Liver (tissue), 8 donors: ENCODE measurements at regions not wholly inside any gene's neighbourhood (a gene's known extent, or its start where the extent isn't known, plus 50 kb on each side); places are given as distances from the start of the nearest gene placed in this dataset.

Experiments
- DNase-seq: peaks from one replicate; pipeline ENCODE4 v3.0.0-alpha.2; 2017; ENCODE audit warnings: low spot score
- H3K27ac ChIP-seq, 2 donors: one replicate each; pipeline ENCODE4 v1.7.0; 2013; ENCODE audit warnings: inconsistent platforms in 2 of 2, low read length in 2 of 2, control low read depth in 1 of 2, low read depth in 1 of 2, mild to moderate bottlenecking in 1 of 2
- H3K27me3 ChIP-seq, 4 donors: one replicate each; pipeline versions ENCODE4 v1.6.1 to v1.7.0; 2013; ENCODE audit warnings: low read length in 3 of 4, inconsistent platforms in 1 of 4, mild to moderate bottlenecking in 1 of 4, moderate library complexity in 1 of 4; ENCODE audit not compliant: control insufficient read depth in 4 of 4, insufficient read depth in 4 of 4
- H3K36me3 ChIP-seq, 4 donors: one replicate each; pipeline versions ENCODE4 v1.6.1 to v1.7.0; 2013; ENCODE audit warnings: low read length in 3 of 4, mild to moderate bottlenecking in 3 of 4, low read depth in 1 of 4, moderate library complexity in 1 of 4; ENCODE audit not compliant: control insufficient read depth in 4 of 4, insufficient read depth in 3 of 4
- H3K4me1 ChIP-seq, 4 donors: one replicate each; pipeline versions ENCODE4 v1.6.1 to v1.7.0; 2013; ENCODE audit warnings: low read length in 3 of 4, mild to moderate bottlenecking in 3 of 4, moderate library complexity in 1 of 4; ENCODE audit not compliant: control insufficient read depth in 4 of 4, insufficient read depth in 4 of 4
- H3K4me3 ChIP-seq, 3 donors: one replicate each; pipeline versions ENCODE4 v1.6.1 to v1.7.0; 2013; ENCODE audit warnings: low read length in 3 of 3, control low read depth in 1 of 3, low read depth in 1 of 3, mild to moderate bottlenecking in 1 of 3
- H3K9ac ChIP-seq, 2 donors: one replicate each; pipeline ENCODE4 v1.7.0; 2013; ENCODE audit warnings: low read length in 2 of 2, mild to moderate bottlenecking in 2 of 2, moderate library complexity in 2 of 2, control low read depth in 1 of 2, low read depth in 1 of 2
- H3K9me3 ChIP-seq, 4 donors: one replicate each; pipeline versions ENCODE4 v1.6.1 to v1.7.0; 2013; ENCODE audit warnings: low read length in 3 of 4; ENCODE audit not compliant: control insufficient read depth in 4 of 4
- ATF3 ChIP-seq: IDR thresholded peaks from 2 replicates; pipeline ENCODE4 v1.6.1; 2016; ENCODE audit warnings: antibody characterized with exemption
- CTCF ChIP-seq: fragments of 150-350 bp; IDR thresholded peaks from 2 replicates; pipeline ENCODE4 v1.5.1; 2017; ENCODE audit warnings: improper control_type of control experiment, low read depth, low read length; ENCODE audit not compliant: missing input control
- EGR1 ChIP-seq, 2 donors: IDR thresholded peaks; 2 replicates each; pipeline ENCODE4 v1.6.1; 2016 to 2018; ENCODE audit warnings: antibody characterized with exemption in 2 of 2, low read depth in 2 of 2
- FOXA1 ChIP-seq: IDR thresholded peaks from 2 replicates; pipeline ENCODE4 v1.6.1; 2016; ENCODE audit warnings: antibody characterized with exemption
- FOXA2 ChIP-seq: IDR thresholded peaks from 2 replicates; pipeline ENCODE4 v1.6.1; 2016; ENCODE audit warnings: antibody characterized with exemption
- GABPA ChIP-seq, 2 donors: IDR thresholded peaks in 1 of 2; conservative IDR thresholded peaks in 1 of 2; 2 replicates each; pipeline ENCODE4 v1.6.1; 2016; ENCODE audit warnings: antibody characterized with exemption in 2 of 2, mild to moderate bottlenecking in 1 of 2, moderate library complexity in 1 of 2
- HNF4A ChIP-seq, 2 donors: conservative IDR thresholded peaks; 2 replicates each; pipeline ENCODE4 v1.6.1; 2016; ENCODE audit warnings: antibody characterized with exemption in 2 of 2, mild to moderate bottlenecking in 2 of 2
- HNF4G ChIP-seq: IDR thresholded peaks from 2 replicates; pipeline ENCODE4 v1.6.1; 2016; ENCODE audit warnings: antibody characterized with exemption
- MAX ChIP-seq: IDR thresholded peaks from 2 replicates; pipeline ENCODE4 v1.6.1; 2016; ENCODE audit warnings: antibody characterized with exemption
- NR2F2 ChIP-seq: IDR thresholded peaks from 2 replicates; pipeline ENCODE4 v1.6.1; 2016; ENCODE audit warnings: antibody characterized with exemption
- RAD21 ChIP-seq, 2 donors: IDR thresholded peaks; 2 replicates each; pipeline ENCODE4 v1.6.1; 2016; ENCODE audit warnings: antibody characterized with exemption in 2 of 2, mild to moderate bottlenecking in 2 of 2
- REST ChIP-seq: IDR thresholded peaks from 2 replicates; pipeline ENCODE4 v1.6.1; 2016; ENCODE audit warnings: antibody characterized with exemption, mild to moderate bottlenecking
- RXRA ChIP-seq, 2 donors: IDR thresholded peaks; 2 replicates each; pipeline ENCODE4 v1.6.1; 2017 to 2018; ENCODE audit warnings: antibody characterized with exemption in 2 of 2, mild to moderate bottlenecking in 1 of 2
- TAF1 ChIP-seq: conservative IDR thresholded peaks from 2 replicates; pipeline ENCODE4 v1.6.1; 2016; ENCODE audit warnings: antibody characterized with exemption, mild to moderate bottlenecking
- ZBTB33 ChIP-seq: IDR thresholded peaks from 2 replicates; pipeline ENCODE4 v1.6.1; 2016; ENCODE audit warnings: antibody characterized with exemption
- WGBS: extraction: QIAGEN DNeasy Blood & Tissue Kit; methylation state at CpG from one replicate; pipeline ENCODE4 v1.1.7; 2013; 5-methylcytosine and 5-hydroxymethylcytosine counted together
- donor health status: healthy.
- donor health status: healthy.
- donor health status: healthy.
- donor health status: healthy.
- donor health status: healthy.

GRCh38 chr16:65684230-65684629 lies 562.4 kb upstream of the CDH11 start:
- Histone ChIP-seq H3K27me3 (peaks cover 0 to 3% (median 0%) of the 10 kb centered on the region in 4 donors), H3K9me3 (peaks cover 0 to 4% (median 2%) of the 10 kb centered on the region in 4 donors), H3K4me1 (no peaks in the 10 kb centered on the region), H3K9ac (no peak overlapping the region), H3K36me3 (no peaks in the 10 kb centered on the region), H3K27ac (no peak overlapping the region), H3K4me3 (no peak overlapping the region)
- TF ChIP-seq NR2F2, result no peak
- TF ChIP-seq HNF4G, result no peak
- no peak for TF ChIP-seq RAD21 (IDR thresholded peaks at IDR 0.05)
- no peak for TF ChIP-seq HNF4A (conservative IDR thresholded peaks at IDR 0.05)
- TF ChIP-seq CTCF, result no peak
- TF ChIP-seq ZBTB33, result no peak
- no peak for TF ChIP-seq FOXA1
- no peak for TF ChIP-seq MAX
- TF ChIP-seq REST, result no peak
- no peak for TF ChIP-seq ATF3
- TF ChIP-seq RXRA (IDR thresholded peaks at IDR 0.05), result no peak
- no peak for TF ChIP-seq GABPA (IDR thresholded peaks at IDR 0.05 in 1 of 2, conservative IDR thresholded peaks at IDR 0.05 in 1 of 2)
- no peak for TF ChIP-seq EGR1 (IDR thresholded peaks at IDR 0.05; ENCODE audit: low read depth in 2 of 2)
- no peak for TF ChIP-seq TAF1
- no peak for DNase-seq

GRCh38 chr16:65681406-65681805 lies 559.5 kb upstream of the CDH11 start:
- H3K9ac ChIP-seq, result no peak overlapping the region
- no peak for DNase-seq
- H3K27me3 ChIP-seq, result peaks cover 0 to 5% (median 0%) of the 10 kb centered on the region in 4 donors
- H3K4me1 ChIP-seq, result no peaks in the 10 kb centered on the region
- no peak overlapping the region for H3K4me3 ChIP-seq
- WGBS, result 76% methylated on average over 4 of the region's 4 CpGs
- H3K27ac ChIP-seq, result no peak overlapping the region
- no peaks in the 10 kb centered on the region for H3K36me3 ChIP-seq
- H3K9me3 ChIP-seq, result peaks cover 0 to 4% (median 2%) of the 10 kb centered on the region in 4 donors
- TF ChIP-seq RXRA (IDR thresholded peaks at IDR 0.05), result no peak
- no peak for TF ChIP-seq TAF1
- no peak for TF ChIP-seq NR2F2
- no peak for TF ChIP-seq EGR1 (IDR thresholded peaks at IDR 0.05; ENCODE audit: low read depth in 2 of 2)
- TF ChIP-seq ATF3, result no peak
- TF ChIP-seq HNF4A (conservative IDR thresholded peaks at IDR 0.05), result no peak
- TF ChIP-seq CTCF, result no peak
- TF ChIP-seq FOXA2, result no peak
- TF ChIP-seq ZBTB33, result no peak
- no peak for TF ChIP-seq HNF4G
